Stimulated activated naive CD8-positive, alpha-beta T cell treated with anti-CD3 and anti-CD28 coated beads, Interleukin-15, amount 100 ng/mL, for 72 hours (primary cell): ENCODE measurements at regions not wholly inside any gene's neighbourhood (a gene's known extent, or its start where the extent isn't known, plus 50 kb on each side); places are given as distances from the start of the nearest gene placed in this dataset.
A peak's percentile ranks its signal among the peaks of the same experiment; 100 is the strongest.
"Not testable (repeated sequence)": the region's sequence is repeated elsewhere in the genome, so short reads cannot be mapped to it uniquely, and the experiment has no call there.

Experiments used
- ATAC-seq: fragments of 150-1000 bp; cut with Tn5 transposase; 2 replicates; pipeline ENCODE4 v1.10.0; 2021; ENCODE audit warnings: mild to moderate bottlenecking, moderate library complexity
- DNase-seq, 2 donors: peaks; one replicate each; pipeline ENCODE4 v3.0.0; 2021 to 2022
- H3K27ac Mint-ChIP-seq, 2 donors: one replicate each; pipeline ENCODE4 v1.8.0; 2022; ENCODE audit warnings: mild to moderate bottlenecking in 2 of 2, mixed read lengths in 2 of 2, moderate library complexity in 2 of 2
- H3K27me3 Mint-ChIP-seq: one replicate; pipeline ENCODE4 v1.8.0; 2022; ENCODE audit warnings: mixed read lengths
- H3K4me1 Mint-ChIP-seq: one replicate; pipeline ENCODE4 v1.8.0; 2022; ENCODE audit warnings: mild to moderate bottlenecking, mixed read lengths
- H3K4me3 Mint-ChIP-seq, 2 donors: one replicate each; pipeline ENCODE4 v1.8.0; 2022; ENCODE audit warnings: mild to moderate bottlenecking in 2 of 2, mixed read lengths in 2 of 2, moderate library complexity in 1 of 2
- H3K9me3 Mint-ChIP-seq, 2 donors: one replicate each; pipeline ENCODE4 v1.8.0; 2022; ENCODE audit warnings: mixed read lengths in 2 of 2

DNA sequence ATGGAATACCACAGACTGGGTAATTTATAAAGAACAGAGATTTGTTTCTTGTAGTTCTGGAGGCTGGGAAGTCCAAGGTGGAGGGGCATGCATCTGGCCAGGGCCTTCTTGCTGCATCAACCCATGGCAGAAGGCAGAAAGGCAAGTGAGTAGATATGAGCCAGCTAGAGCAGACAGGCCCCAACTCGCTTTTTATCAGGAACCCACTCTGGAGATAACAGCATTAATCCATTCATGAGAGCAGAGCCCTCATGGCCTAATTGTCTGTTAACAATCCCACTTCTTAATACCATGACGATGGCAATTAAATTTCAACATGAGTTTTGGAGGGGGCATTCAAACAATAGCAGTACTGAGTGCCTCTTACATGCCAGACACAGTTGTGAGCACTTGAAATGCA lies 87.2 kb upstream of the SOX13 start:
- DNase-seq (no peak), ATAC-seq (no peak)
- H3K9me3 Mint-ChIP-seq: no peaks in the 10 kb centered on the region
- no peaks in the 10 kb centered on the region for H3K27me3 Mint-ChIP-seq
- H3K4me1 Mint-ChIP-seq: no peaks in the 10 kb centered on the region
- no peak overlapping the region for H3K27ac Mint-ChIP-seq
- H3K4me3 Mint-ChIP-seq: no peak overlapping the region

- Mint-ChIP-seq H3K27me3 (no peaks in the 10 kb centered on the region), H3K27ac (no peak overlapping the region), H3K9me3 (no peaks in the 10 kb centered on the region), H3K4me1 (no peaks in the 10 kb centered on the region), H3K4me3 (no peak overlapping the region)
- no peak for ATAC-seq
- no peak for DNase-seq
These were observed 85.9 kb upstream of the SOX13 start for GRCh38 chr1:203986887-203987461.

GRCh38 chr1:203990118-203990517 lies 82.8 kb upstream of the SOX13 start:
- Mint-ChIP-seq H3K27ac (no peak overlapping the region), H3K4me3 (no peak overlapping the region), H3K9me3 (no peaks in the 10 kb centered on the region), H3K27me3 (peaks cover 8% of the 10 kb centered on the region), H3K4me1 (no peaks in the 10 kb centered on the region)
- ATAC-seq: no peak
- DNase-seq: no peak

GRCh38 chr1:203992440-203992839 lies 80.5 kb upstream of the SOX13 start:
- ATAC-seq: no peak
- Mint-ChIP-seq H3K4me3 (no peak overlapping the region), H3K27me3 (peaks cover 21% of the 10 kb centered on the region), H3K4me1 (no peaks in the 10 kb centered on the region), H3K9me3 (no peaks in the 10 kb centered on the region), H3K27ac (no peak overlapping the region)
- no peak for DNase-seq

DNA sequence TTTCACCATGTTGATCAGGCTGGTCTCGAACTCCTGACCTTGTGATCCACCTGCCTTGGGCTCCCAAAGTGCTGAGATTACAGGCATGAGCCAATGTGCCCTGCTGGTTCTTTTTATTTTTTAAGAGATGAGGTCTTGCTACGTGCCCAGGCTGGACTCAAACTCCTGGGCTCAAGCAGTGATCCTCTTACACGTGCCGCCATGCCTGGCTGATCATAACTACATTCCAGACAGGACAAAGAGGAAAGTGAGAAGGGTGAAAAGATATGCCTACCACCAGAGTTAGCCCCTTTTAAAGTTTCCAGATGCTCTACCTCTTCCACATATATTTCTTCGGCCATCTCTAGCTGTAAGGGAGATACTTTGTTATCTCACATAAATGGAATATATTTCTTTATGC lies 79.7 kb upstream of the SOX13 start:
- H3K4me1 Mint-ChIP-seq: no peaks in the 10 kb centered on the region
- ATAC-seq: no peak
- no peak overlapping the region for H3K27ac Mint-ChIP-seq
- DNase-seq: no peak
- no peaks in the 10 kb centered on the region for H3K9me3 Mint-ChIP-seq
- peaks cover 21% of the 10 kb centered on the region for H3K27me3 Mint-ChIP-seq
- no peak overlapping the region for H3K4me3 Mint-ChIP-seq

DNA sequence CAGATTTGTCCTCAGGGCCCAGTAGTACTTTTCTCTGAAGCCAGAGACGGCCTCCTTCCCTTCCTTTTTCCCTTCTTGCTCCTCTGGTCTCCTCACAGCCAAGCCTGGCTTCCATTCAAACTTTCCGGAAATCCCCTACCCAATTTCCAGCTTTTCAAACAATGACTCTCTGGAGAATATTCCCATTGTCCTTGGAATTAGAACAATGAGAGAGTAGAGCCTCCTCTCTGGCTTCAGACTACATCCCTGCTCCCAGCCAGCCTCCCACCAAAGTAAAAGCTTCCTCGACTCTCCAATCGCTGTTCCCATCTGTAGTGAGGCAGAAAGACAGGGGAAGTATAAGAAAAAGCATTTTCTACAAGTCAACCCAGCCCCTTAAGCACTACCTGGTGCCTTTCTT lies 77.7 kb upstream of the SOX13 start:
- peaks cover 21% of the 10 kb centered on the region for H3K27me3 Mint-ChIP-seq
- H3K27ac Mint-ChIP-seq: no peak overlapping the region
- no peak overlapping the region for H3K4me3 Mint-ChIP-seq
- DNase-seq (no peak), ATAC-seq (no peak)
- peaks cover 3 to 4% of the 10 kb centered on the region in 2 donors for H3K9me3 Mint-ChIP-seq
- H3K4me1 Mint-ChIP-seq: no peaks in the 10 kb centered on the region

DNA sequence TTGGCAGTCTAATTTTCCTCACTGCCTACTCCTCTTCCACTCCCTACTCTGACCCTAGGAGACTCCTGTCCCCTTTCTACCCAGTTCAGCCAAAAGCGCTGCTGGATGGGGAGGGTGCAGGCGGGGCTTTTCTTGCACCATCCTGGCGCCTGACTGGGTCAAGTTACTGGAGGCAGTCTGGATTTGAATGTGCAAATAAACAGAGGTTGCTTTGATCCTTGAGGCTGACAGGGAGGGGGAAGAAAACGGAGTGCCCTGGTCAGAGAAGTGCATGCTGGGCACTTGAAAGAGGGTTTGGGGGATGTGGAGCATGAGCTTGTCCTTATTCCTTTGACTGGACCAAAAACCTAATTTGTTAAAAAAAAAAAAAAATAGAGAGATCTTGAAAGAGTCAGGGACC lies 76.8 kb upstream of the SOX13 start:
- no peak for DNase-seq
- ATAC-seq: no peak
- Mint-ChIP-seq H3K4me1 (peaks cover 7% of the 10 kb centered on the region), H3K27ac (no peak overlapping the region), H3K4me3 (no peak overlapping the region), H3K27me3 (peaks cover 21% of the 10 kb centered on the region), H3K9me3 (peaks cover 9 to 11% of the 10 kb centered on the region in 2 donors)

DNA sequence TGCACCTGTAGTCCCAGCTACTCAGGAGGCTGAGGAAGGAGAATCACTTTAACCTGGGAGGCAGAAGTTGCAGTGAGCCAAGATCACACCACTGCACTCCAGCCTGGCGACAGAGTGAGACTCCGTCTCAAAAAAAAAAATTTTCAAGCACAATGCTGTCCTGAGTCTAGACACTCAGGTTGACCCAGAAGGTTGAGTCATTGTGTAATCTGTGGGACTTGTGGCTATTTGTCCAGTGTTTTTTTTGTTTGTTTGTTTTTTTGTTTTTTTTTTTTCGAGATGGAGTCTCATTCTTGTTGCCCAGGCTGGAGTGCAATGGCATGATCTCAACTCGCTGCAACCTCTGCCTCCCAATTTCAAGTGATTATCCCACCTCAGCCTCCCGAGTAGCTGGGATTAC lies 74.3 kb upstream of the SOX13 start:
- H3K4me3 Mint-ChIP-seq, H3K4me1 Mint-ChIP-seq, ATAC-seq, DNase-seq, H3K27ac Mint-ChIP-seq: not testable (repeated sequence)
- Mint-ChIP-seq H3K27me3 (peaks cover 21% of the 10 kb centered on the region), H3K9me3 (peaks cover 9 to 11% of the 10 kb centered on the region in 2 donors)

GRCh38 chr1:203999618-204000017 lies 73.3 kb upstream of the SOX13 start:
- no peak overlapping the region for H3K4me3 Mint-ChIP-seq
- peaks cover 19% of the 10 kb centered on the region for H3K27me3 Mint-ChIP-seq
- H3K27ac Mint-ChIP-seq: no peak overlapping the region
- no peak for ATAC-seq
- peaks cover 9 to 11% of the 10 kb centered on the region in 2 donors for H3K9me3 Mint-ChIP-seq
- no peak for DNase-seq
- H3K4me1 Mint-ChIP-seq: peaks cover 8% of the 10 kb centered on the region

- Mint-ChIP-seq H3K9me3 (peaks cover 9 to 11% of the 10 kb centered on the region in 2 donors), H3K4me3 (peak overlapping the region in 1 of 2 donors; percentile 3), H3K27ac (peak overlapping the region; percentile 28 to 31), H3K4me1 (peaks cover 8% of the 10 kb centered on the region), H3K27me3 (peaks cover 17% of the 10 kb centered on the region)
- ATAC-seq: no peak
- no peak for DNase-seq
These were observed 71.6 kb upstream of the SOX13 start for GRCh38 chr1:204001166-204001901.

GRCh38 chr1:204002614-204003013 lies 70.3 kb upstream of the SOX13 start:
- H3K27me3 Mint-ChIP-seq: peaks cover 17% of the 10 kb centered on the region
- H3K4me3 Mint-ChIP-seq: no peak overlapping the region
- peak overlapping the region in 1 of 2 donors; percentile 10 for H3K27ac Mint-ChIP-seq
- peaks cover 9 to 11% of the 10 kb centered on the region in 2 donors for H3K9me3 Mint-ChIP-seq
- ATAC-seq (no peak), DNase-seq (no peak)
- peaks cover 8% of the 10 kb centered on the region for H3K4me1 Mint-ChIP-seq

DNA sequence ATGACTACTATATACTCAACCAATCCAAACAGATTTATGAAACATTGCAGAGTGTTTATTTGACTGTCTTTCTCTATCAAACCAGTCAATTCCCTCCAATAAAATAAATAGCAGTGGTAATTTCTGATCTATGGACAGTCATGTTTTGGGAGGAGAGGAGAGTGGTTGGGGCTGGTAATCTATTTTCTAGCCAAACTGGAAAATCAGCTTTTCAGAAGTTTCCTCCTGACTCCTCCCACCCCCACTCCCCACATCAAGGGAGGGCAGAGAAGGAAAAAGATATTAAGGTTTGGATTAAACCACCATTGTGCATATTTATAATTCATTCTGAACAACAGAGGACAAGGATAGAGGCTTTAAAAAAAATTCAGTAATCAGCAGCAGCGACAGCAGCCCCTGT lies 69.4 kb upstream of the SOX13 start:
- Mint-ChIP-seq H3K9me3 (peaks cover 9 to 11% of the 10 kb centered on the region in 2 donors), H3K4me1 (peaks cover 8% of the 10 kb centered on the region), H3K4me3 (no peak overlapping the region), H3K27ac (no peak overlapping the region), H3K27me3 (peaks cover 17% of the 10 kb centered on the region)
- DNase-seq (no peak), ATAC-seq (no peak)

DNA sequence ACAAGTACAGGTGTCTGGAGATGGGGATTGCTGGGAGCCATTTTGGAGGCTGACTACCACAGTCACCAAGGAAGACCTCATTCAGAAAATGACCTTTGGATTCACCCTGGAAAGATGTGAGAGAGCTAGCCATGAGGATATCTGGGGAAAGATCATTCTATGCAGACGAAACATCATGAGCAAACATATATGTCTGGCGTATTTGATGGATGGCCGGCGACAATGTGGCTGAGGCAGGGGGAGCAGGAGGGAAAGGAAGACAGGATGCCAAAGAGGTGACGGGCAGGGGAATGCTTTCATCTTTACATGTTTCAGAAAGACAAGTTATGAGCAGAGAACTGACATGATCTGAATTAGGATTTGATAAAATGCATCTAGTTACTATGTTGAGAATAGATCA lies 61.5 kb upstream of the SOX13 start:
- no peaks in the 10 kb centered on the region for H3K4me1 Mint-ChIP-seq
- H3K9me3 Mint-ChIP-seq: no peaks in the 10 kb centered on the region
- no peaks in the 10 kb centered on the region for H3K27me3 Mint-ChIP-seq
- ATAC-seq (no peak), DNase-seq (no peak)
- no peak overlapping the region for H3K27ac Mint-ChIP-seq
- H3K4me3 Mint-ChIP-seq: no peak overlapping the region

DNA sequence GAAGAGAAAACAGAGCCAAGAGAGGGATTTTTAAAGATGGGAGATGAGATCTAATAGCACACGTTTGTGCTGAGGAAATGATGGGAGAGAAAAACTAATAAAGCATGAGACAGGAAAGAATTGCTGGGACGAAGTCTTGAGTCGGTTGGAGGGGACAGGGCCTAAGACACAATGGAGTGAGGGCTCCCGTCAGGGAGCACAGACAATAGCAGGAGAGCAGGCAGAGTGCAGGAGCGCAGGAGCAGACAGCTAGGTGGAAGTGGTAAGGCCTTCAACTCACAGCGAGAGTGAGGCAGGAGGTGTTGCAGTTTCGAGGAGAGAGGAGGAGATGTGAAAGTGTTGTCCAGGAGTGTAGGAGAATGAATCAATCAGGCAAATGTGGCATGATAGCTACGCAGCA lies 59.9 kb upstream of the SOX13 start:
- ATAC-seq (no peak), DNase-seq (no peak)
- no peak overlapping the region for H3K4me3 Mint-ChIP-seq
- no peak overlapping the region for H3K27ac Mint-ChIP-seq
- no peaks in the 10 kb centered on the region for H3K9me3 Mint-ChIP-seq
- no peaks in the 10 kb centered on the region for H3K27me3 Mint-ChIP-seq
- no peaks in the 10 kb centered on the region for H3K4me1 Mint-ChIP-seq

DNA sequence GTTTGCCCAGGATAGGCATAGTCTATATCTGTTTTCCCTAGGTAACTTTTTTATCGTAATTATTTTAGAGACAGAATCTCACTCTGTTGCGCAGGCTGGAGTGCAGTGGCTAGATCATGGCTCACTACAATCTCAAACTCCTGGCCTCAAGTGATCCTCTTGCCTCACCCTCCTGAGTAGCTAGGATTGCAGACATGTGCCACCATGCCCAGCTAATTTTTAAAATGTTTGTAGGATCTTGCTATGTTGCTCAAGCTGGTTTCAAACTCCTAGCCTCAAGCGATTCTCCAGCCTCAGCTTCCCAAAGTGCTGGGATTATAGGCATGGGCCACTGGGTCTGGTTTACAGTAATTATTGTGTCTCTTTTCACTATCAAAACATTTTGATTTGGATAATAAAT lies 58.6 kb upstream of the SOX13 start:
- Mint-ChIP-seq H3K9me3 (peaks cover 0 to 4% of the 10 kb centered on the region in 2 donors), H3K4me1 (no peaks in the 10 kb centered on the region), H3K27me3 (no peaks in the 10 kb centered on the region), H3K27ac (no peak overlapping the region), H3K4me3 (no peak overlapping the region)
- DNase-seq (no peak), ATAC-seq (no peak)

GRCh38 chr1:204014961-204015360 lies 58.0 kb upstream of the SOX13 start:
- not testable (repeated sequence) for H3K4me3 Mint-ChIP-seq, H3K4me1 Mint-ChIP-seq, DNase-seq, H3K9me3 Mint-ChIP-seq, H3K27ac Mint-ChIP-seq, H3K27me3 Mint-ChIP-seq, ATAC-seq

GRCh38 chr1:204017032-204017431 lies 55.9 kb upstream of the SOX13 start:
- Mint-ChIP-seq H3K4me1 (no peaks in the 10 kb centered on the region), H3K27ac (no peak overlapping the region), H3K4me3 (no peak overlapping the region), H3K9me3 (peaks cover 0 to 4% of the 10 kb centered on the region in 2 donors), H3K27me3 (no peaks in the 10 kb centered on the region)
- ATAC-seq (no peak), DNase-seq (no peak)
